PC-9 (cell line): ENCODE measurements at regions not wholly inside any gene's neighbourhood (a gene's known extent, or its start where the extent isn't known, plus 50 kb on each side); places are given as distances from the start of the nearest gene placed in this dataset.
"Not testable (repeated sequence)": the region's sequence is repeated elsewhere in the genome, so short reads cannot be mapped to it uniquely, and the experiment has no call there.

Experiments
- BruUV-seq: library from RNA; stranded (reverse); fragments of 400-500 nt; replicated peaks from 2 replicates; lab custom pipeline; 2021; lab: Mats Ljungman, UMichigan
- CTCF ChIA-PET: fragments of 300-600 bp; sonication (Branson Sonifier 250); formaldehyde crosslinking; loops from one replicate; lab custom pipeline; 2022; ENCODE audit warnings: antibody characterized with exemption; lab: Charles Lee
- POLR2A ChIA-PET: fragments of 300-600 bp; sonication (Branson Sonifier 250); formaldehyde crosslinking; loops from one replicate; lab custom pipeline; 2022; ENCODE audit warnings: antibody characterized with exemption; ENCODE audit not compliant: unreplicated experiment; lab: Charles Lee
- DNase-seq, 2 experiments: peaks; one replicate each; pipeline versions ENCODE4 v3.0.0 to v3.0.0-alpha.2; 2015 to 2022; ENCODE audit warnings: mixed read lengths in 1 of 2
- H2AFZ ChIP-seq: fragments of 200-600 bp; sonication (generic); 2 replicates; pipeline ENCODE4 v1.8.1; 2017; ENCODE audit warnings: antibody characterized with exemption
- H3F3A ChIP-seq: fragments of 200-600 bp; sonication (generic); 2 replicates; pipeline ENCODE4 v1.8.1; 2017; ENCODE audit warnings: antibody characterized with exemption, mild to moderate bottlenecking, low read depth; ENCODE audit not compliant: insufficient read depth
- H3K27ac ChIP-seq: fragments of 200-600 bp; sonication (generic); 2 replicates; pipeline ENCODE4 v1.6.1; 2016; ENCODE audit warnings: mixed run types
- H3K27me3 ChIP-seq: fragments of 200-600 bp; sonication (generic); 2 replicates; pipeline ENCODE4 v1.6.1; 2016; ENCODE audit warnings: low read depth, mixed run types; ENCODE audit not compliant: insufficient read depth
- H3K36me3 ChIP-seq: fragments of 200-600 bp; sonication (generic); 2 replicates; pipeline ENCODE4 v1.6.1; 2016; ENCODE audit warnings: low read depth, mixed run types
- H3K4me1 ChIP-seq: fragments of 200-600 bp; sonication (generic); replicated peaks from 2 replicates; pipeline ENCODE4 v1.6.1; 2016; ENCODE audit warnings: mixed run types; ENCODE audit not compliant: insufficient read depth
- H3K4me2 ChIP-seq: fragments of 200-600 bp; sonication (generic); 2 replicates; pipeline ENCODE4 v1.6.1; 2017; ENCODE audit warnings: mixed run types
- H3K4me3 ChIP-seq: fragments of 200-600 bp; sonication (generic); 2 replicates; pipeline ENCODE4 v1.6.1; 2016; ENCODE audit warnings: mixed run types
- H3K79me2 ChIP-seq: fragments of 200-600 bp; sonication (generic); 2 replicates; pipeline ENCODE4 v1.6.1; 2017; ENCODE audit warnings: low read depth, mixed run types
- H3K9me2 ChIP-seq: fragments of 200-600 bp; sonication (generic); 2 replicates; pipeline ENCODE4 v1.8.1; 2017; ENCODE audit warnings: mild to moderate bottlenecking; ENCODE audit not compliant: insufficient read depth
- H3K9me3 ChIP-seq: fragments of 200-600 bp; sonication (generic); 2 replicates; pipeline ENCODE4 v1.8.1; 2016; ENCODE audit warnings: low read depth; ENCODE audit not compliant: insufficient read depth
- H4K20me1 ChIP-seq: fragments of 200-600 bp; sonication (generic); 2 replicates; pipeline ENCODE4 v1.8.1; 2017; ENCODE audit not compliant: insufficient read depth
- EZH2 ChIP-seq: fragments of 200-600 bp; sonication (generic); IDR thresholded peaks from 2 replicates; pipeline ENCODE4 v1.8.0; 2017; ENCODE audit warnings: antibody characterized with exemption, low read depth
- intact Hi-C: fragments of 100-400 bp; cut with micrococcal nuclease; formaldehyde crosslinking; loops from one replicate; pipeline ENCODE4 v1.10.0; 2022; ENCODE audit not compliant: unreplicated experiment
- TF ChIP-seq, protein P1 (sequence below): fragments of 200-600 bp; sonication (generic); conservative IDR thresholded peaks from 2 replicates; pipeline ENCODE4 v1.6.1; 2017; ENCODE audit warnings: mixed run types, antibody characterized with exemption, mild to moderate bottlenecking, moderate library complexity

DNA sequence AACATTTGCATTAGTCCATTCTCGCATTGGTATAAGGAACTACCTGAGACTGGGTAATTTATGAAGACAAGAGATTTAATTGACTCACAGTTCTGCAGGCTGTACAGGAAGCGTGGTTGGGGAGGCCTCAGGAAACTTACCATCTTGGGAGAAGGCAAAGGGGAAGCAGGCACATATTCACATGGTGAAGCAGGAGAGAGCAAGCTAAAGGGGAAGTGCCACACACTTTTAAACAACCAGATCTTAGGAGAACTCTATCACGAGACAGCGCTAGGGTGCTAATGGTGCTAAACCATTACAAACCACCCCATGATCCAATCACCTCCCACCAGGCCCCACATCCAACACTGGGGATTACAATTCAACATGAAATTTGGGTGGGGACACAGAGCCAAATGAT is 201.7 kb upstream of the MGAT5 start:
- no peaks in the 10 kb centered on the region for H3K9me3 ChIP-seq
- H3K79me2 ChIP-seq = no peaks in the 10 kb centered on the region
- no peak overlapping the region for H3K4me2 ChIP-seq
- DNase-seq = no peak
- H3K36me3 ChIP-seq = no peaks in the 10 kb centered on the region
- BruUV-seq = no TSS peak
- no peaks in the 10 kb centered on the region for H3K9me2 ChIP-seq
- H3K4me3 ChIP-seq = no peak overlapping the region
- TF ChIP-seq, protein P1, sequence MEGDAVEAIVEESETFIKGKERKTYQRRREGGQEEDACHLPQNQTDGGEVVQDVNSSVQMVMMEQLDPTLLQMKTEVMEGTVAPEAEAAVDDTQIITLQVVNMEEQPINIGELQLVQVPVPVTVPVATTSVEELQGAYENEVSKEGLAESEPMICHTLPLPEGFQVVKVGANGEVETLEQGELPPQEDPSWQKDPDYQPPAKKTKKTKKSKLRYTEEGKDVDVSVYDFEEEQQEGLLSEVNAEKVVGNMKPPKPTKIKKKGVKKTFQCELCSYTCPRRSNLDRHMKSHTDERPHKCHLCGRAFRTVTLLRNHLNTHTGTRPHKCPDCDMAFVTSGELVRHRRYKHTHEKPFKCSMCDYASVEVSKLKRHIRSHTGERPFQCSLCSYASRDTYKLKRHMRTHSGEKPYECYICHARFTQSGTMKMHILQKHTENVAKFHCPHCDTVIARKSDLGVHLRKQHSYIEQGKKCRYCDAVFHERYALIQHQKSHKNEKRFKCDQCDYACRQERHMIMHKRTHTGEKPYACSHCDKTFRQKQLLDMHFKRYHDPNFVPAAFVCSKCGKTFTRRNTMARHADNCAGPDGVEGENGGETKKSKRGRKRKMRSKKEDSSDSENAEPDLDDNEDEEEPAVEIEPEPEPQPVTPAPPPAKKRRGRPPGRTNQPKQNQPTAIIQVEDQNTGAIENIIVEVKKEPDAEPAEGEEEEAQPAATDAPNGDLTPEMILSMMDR = no peak
- TF ChIP-seq EZH2 = no peak
- intact Hi-C loops = no loop called here
- peaks cover 15% of the 10 kb centered on the region; the same call in 1 of the 2 replicates for H3K27me3 ChIP-seq
- H3F3A ChIP-seq = no peaks in the 10 kb centered on the region
- ChIA-PET POLR2A (no interaction called here), CTCF (no interaction called here)
- no peak overlapping the region for H3K27ac ChIP-seq
- H3K4me1 ChIP-seq = no peaks in the 10 kb centered on the region
- H4K20me1 ChIP-seq = no peaks in the 10 kb centered on the region
- H2AFZ ChIP-seq = no peak overlapping the region

DNA sequence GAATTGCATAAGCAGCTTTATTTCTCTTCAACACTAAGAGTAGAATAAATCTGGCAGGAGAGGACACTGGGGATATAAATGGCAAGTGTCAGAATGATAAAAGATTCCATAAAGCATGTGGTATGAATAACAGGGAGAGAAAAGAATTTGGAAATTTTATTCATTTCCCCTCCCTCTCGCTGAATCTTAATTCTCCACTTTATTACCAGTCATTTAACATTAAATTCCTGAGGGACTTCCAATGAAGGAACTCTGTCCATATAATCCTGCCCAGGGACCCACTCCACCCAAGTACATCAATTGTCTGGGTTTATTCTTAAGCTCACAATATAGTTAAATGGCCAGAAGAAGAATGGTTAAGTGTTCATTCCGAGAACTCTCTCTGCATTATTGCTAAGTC is 197.7 kb upstream of the MGAT5 start:
- Histone ChIP-seq H3F3A (no peaks in the 10 kb centered on the region), H3K4me3 (no peak overlapping the region), H3K27ac (no peak overlapping the region), H4K20me1 (no peaks in the 10 kb centered on the region), H3K79me2 (no peaks in the 10 kb centered on the region), H3K4me2 (no peak overlapping the region), H3K9me3 (no peaks in the 10 kb centered on the region), H3K27me3 (peaks cover 26% of the 10 kb centered on the region), H3K9me2 (no peaks in the 10 kb centered on the region), H3K4me1 (no peaks in the 10 kb centered on the region), H2AFZ (no peak overlapping the region), H3K36me3 (no peaks in the 10 kb centered on the region)
- no peak for DNase-seq
- no peak for TF ChIP-seq EZH2
- TF ChIP-seq, protein P1 = no peak
- POLR2A ChIA-PET = no interaction called here
- BruUV-seq = no TSS peak
- intact Hi-C loops = no loop called here
- CTCF ChIA-PET = no interaction called here

DNA sequence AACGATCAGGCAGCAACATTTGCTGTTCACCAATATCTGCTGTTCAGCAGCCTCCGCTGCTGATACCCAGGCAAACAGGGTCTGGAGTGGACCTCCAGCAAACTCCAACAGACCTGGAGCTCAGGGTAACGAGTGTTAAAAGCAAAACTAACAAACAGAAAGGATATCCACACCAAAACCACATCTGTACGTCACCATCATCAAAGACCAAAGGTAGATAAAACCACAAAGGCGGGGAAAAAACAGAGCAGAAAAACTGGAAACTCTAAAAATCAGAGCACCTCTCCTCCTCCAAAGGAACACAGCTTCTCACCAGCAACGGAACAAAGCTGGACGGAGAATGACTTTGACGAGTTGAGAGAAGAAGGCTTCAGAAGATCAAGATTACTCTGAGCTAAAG is 192.8 kb upstream of the MGAT5 start:
- POLR2A ChIA-PET, intact Hi-C loops, H4K20me1 ChIP-seq, H3K4me1 ChIP-seq, H3F3A ChIP-seq, H3K9me3 ChIP-seq, H3K4me3 ChIP-seq, H3K36me3 ChIP-seq, BruUV-seq, DNase-seq, CTCF ChIA-PET, H3K27ac ChIP-seq, H3K9me2 ChIP-seq, H3K79me2 ChIP-seq: not testable (repeated sequence)
- 0 out of 2 replicates have a peak overlapping the region, but pooled peaks have one; percentile 13 for H3K4me2 ChIP-seq
- H2AFZ ChIP-seq = peak overlapping the region; percentile 48; the same call in 1 of the 2 replicates
- H3K27me3 ChIP-seq = peaks cover 25% of the 10 kb centered on the region

DNA sequence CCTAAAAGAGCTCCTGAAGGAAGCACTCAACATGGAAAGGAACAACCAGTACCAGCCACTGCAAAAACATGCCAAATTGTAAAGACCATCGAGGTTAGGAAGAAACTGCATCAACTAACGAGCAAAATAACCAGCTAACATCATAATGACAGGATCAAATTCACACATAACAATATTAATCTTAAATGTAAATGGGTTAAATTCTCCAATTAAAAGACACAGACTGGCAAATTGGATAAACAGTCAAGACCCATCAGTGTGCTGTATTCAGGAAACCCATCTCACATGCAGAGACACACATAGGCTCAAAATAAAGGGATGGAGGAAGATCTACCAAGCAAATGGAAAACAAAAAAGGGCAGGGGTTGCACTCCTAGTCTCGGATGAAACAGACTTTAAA is 191.6 kb upstream of the MGAT5 start:
- intact Hi-C loops, H3K4me1 ChIP-seq, H3K4me3 ChIP-seq, POLR2A ChIA-PET, H2AFZ ChIP-seq, H4K20me1 ChIP-seq, BruUV-seq, DNase-seq, H3K36me3 ChIP-seq, H3K9me3 ChIP-seq, CTCF ChIA-PET, H3F3A ChIP-seq, H3K27ac ChIP-seq, H3K4me2 ChIP-seq, H3K9me2 ChIP-seq, H3K79me2 ChIP-seq: not testable (repeated sequence)
- peaks cover 22% of the 10 kb centered on the region for H3K27me3 ChIP-seq

DNA sequence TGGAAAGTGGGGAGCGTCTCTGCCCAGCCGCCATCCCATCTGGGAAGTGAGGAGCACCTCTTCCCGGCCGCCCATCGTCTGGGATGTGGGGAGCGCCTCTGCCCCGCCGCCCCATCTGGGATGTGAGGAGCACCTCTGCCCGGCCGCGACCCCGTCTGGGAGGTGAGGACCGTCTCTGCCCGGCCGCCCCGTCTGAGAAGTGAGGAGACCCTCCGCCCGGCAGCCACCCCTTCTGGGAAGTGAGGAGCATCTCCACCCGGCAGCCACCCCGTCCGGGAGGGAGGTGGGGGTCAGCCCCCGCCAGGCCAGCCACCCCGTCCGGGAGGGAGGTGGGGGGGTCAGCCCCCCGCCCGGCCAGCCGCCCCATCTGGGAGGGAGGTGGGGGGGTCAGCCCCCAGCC is 190.0 kb upstream of the MGAT5 start:
- H3K27me3 ChIP-seq = peaks cover 22% of the 10 kb centered on the region
- H3F3A ChIP-seq, H3K36me3 ChIP-seq, H3K4me2 ChIP-seq, DNase-seq, H3K9me3 ChIP-seq, H2AFZ ChIP-seq, H3K79me2 ChIP-seq, H4K20me1 ChIP-seq, H3K9me2 ChIP-seq, H3K4me3 ChIP-seq, CTCF ChIA-PET, H3K27ac ChIP-seq, BruUV-seq, intact Hi-C loops, H3K4me1 ChIP-seq, POLR2A ChIA-PET: not testable (repeated sequence)
